ENCODE measurements at regions not wholly inside any gene's neighbourhood (a gene's known extent, or its start where the extent isn't known, plus 50 kb on each side); places are given as distances from the start of the nearest gene placed in this dataset.

DNA sequence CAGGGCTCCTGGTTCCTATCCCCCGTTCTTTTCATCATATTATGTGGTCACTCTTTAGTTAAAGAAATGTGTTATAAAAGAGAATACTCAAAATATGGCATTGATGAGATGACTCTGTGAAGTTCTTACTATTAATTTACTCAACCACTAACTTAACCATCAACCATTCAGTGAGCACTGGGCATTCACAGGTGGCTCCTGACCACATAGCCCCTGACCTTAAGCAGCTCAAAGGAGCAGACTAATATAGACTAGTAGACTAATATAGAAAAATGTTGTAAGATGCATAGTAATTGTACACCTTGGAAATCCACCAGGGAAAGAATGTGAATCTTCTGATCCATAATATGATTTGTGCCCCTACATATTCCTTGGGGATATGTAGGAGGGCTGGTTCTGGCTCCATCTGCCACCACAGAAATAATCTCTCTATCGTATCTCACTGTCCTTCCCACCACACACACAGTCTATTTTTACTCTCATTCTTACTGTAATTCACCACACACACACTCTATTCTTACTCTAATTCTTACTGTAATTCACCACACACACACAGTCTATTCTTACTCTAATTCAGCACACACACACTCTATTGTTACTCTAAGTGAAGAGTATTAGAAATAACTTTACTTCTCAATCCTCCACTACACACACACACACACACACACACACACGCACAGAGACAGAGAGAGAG is 188.9 kb upstream of the ITGA4 start:
- CTCF ChIA-PET, result interaction anchor here (0.6 kb wide), 2 partner anchors 278 to 1883 kb away, joined by 3 to 6 read pairs; no protein-coding TSS in a partner anchor
- Histone ChIP-seq H3K9ac (ENCODE audit: low read depth, low read length) (no peak overlapping the region), H3K36me3 (ENCODE audit: control insufficient read depth, insufficient read depth, low read length) (no peaks in the 10 kb centered on the region), H3K18ac (ENCODE audit: low read depth, low read length) (no peak overlapping the region), H2BK120ac (ENCODE audit: low read depth, low read length) (no peak overlapping the region), H3K27ac (ENCODE audit: insufficient read depth, low read length) (no peak overlapping the region), H4K8ac (ENCODE audit: low read depth in 2 of 2, low read length in 2 of 2) (no peak overlapping the region), H2BK5ac (ENCODE audit: low read depth, low read length, poor library complexity, severe bottlenecking) (no peak overlapping the region), H3K27me3 (ENCODE audit: control insufficient read depth, insufficient read depth, low read length) (no peaks in the 10 kb centered on the region; the same call in 1 of the 2 replicates), H3K23ac (ENCODE audit: low read depth, low read length) (no peak overlapping the region), H3K79me1 (ENCODE audit: low read depth in 1 of 2, low read length in 2 of 2) (no peaks in the 10 kb centered on the region), H3K4me3 (ENCODE audit: insufficient read depth, low read depth, low read length) (no peak overlapping the region), H2AK5ac (ENCODE audit: low read depth, low read length) (no peak overlapping the region), H4K20me1 (ENCODE audit: insufficient read depth, low read length) (no peaks in the 10 kb centered on the region), H3K9me1 (ENCODE audit: insufficient read depth, low read length) (no peaks in the 10 kb centered on the region), H2BK15ac (ENCODE audit: low read depth, low read length) (no peak overlapping the region), H2BK20ac (ENCODE audit: low read depth, low read length) (no peak overlapping the region), H3K4me1 (ENCODE audit: control insufficient read depth, insufficient read depth, low read length) (no peaks in the 10 kb centered on the region), H3K14ac (replicated peaks; ENCODE audit: low read depth, low read length) (no peak overlapping the region), H3K4me2 (ENCODE audit: low read depth, low read length) (no peak overlapping the region), H4K5ac (ENCODE audit: low read depth, low read length) (no peak overlapping the region), H2AK9ac (replicated peaks; ENCODE audit: low read depth, low read length, poor library complexity) (no peak overlapping the region), H3K56ac (ENCODE audit: extremely low read depth, insufficient read depth, low read length) (no peak overlapping the region), H3K9me3 (ENCODE audit: control insufficient read depth, insufficient read depth, low read length) (no peaks in the 10 kb centered on the region), H4K91ac (ENCODE audit: insufficient read depth, low read depth, low read length) (no peak overlapping the region), H3K4ac (ENCODE audit: low read depth, low read length) (no peak overlapping the region), H2AFZ (replicated peaks; ENCODE audit: low read length, poor library complexity) (no peak overlapping the region)
- in situ Hi-C loops (cut with MboI; ENCODE audit: low sequenced_read_pairs) (no loop called here), dilution Hi-C loops (cut with HindIII; ENCODE audit: low sequenced_read_pairs, unreplicated experiment) (no loop called here), intact Hi-C loops (cut with micrococcal nuclease) (no loop called here)
- BruUV-seq (replicated peaks), result no TSS peak
- no CpG with 5 or more reads among the region's 3 CpGs for WGBS, 2 experiments (ENCODE audit: extremely low coverage in 2 of 2, insufficient read length in 1 of 2)
- no peak for TF ChIP-seq CEBPB (IDR thresholded peaks at IDR 0.05; ENCODE audit: low read depth, low read length)
- DNase-seq, result no peak
- no peak for ATAC-seq (ENCODE audit: low read depth)
- POLR2A ChIA-PET (ENCODE audit: unreplicated experiment), result no interaction called here
